GM21381 (cell line): ENCODE measurements at regions not wholly inside any gene's neighbourhood (a gene's known extent, or its start where the extent isn't known, plus 50 kb on each side); places are given as distances from the start of the nearest gene placed in this dataset.
"Not testable (repeated sequence)": the region's sequence is repeated elsewhere in the genome, so short reads cannot be mapped to it uniquely, and the experiment has no call there.

Source experiments
- ATAC-seq: cut with Tn5 transposase; IDR thresholded peaks from one replicate; pipeline ENCODE4 v1.9.1; 2021; ENCODE audit warnings: mild to moderate bottlenecking, moderate library complexity; ENCODE audit not compliant: unreplicated experiment

GRCh38 chr15:21262851-21263425, 177.4 kb downstream of the POTEB3 start:
- ATAC-seq = no peak

- ATAC-seq = no peak
Observed at GRCh38 chr15:21261965-21262850, 178.1 kb downstream of the POTEB3 start.

- no peak for ATAC-seq
Observed at GRCh38 chr15:21261396-21261964, 178.8 kb downstream of the POTEB3 start.

GRCh38 chr15:21260966-21261395, 179.3 kb downstream of the POTEB3 start:
- ATAC-seq = no peak

- ATAC-seq = not testable (repeated sequence)
Observed at GRCh38 chr15:21258635-21259034, 181.7 kb downstream of the POTEB3 start.

GRCh38 chr15:21249508-21250019, 190.7 kb downstream of the POTEB3 start:
- not testable (repeated sequence) for ATAC-seq
